ENCODE measurements at regions not wholly inside any gene's neighbourhood (a gene's known extent, or its start where the extent isn't known, plus 50 kb on each side); places are given as distances from the start of the nearest gene placed in this dataset.

- TF ChIP-seq EZH2 (IDR thresholded peaks at IDR 0.05; ENCODE audit: borderline replicate concordance, insufficient read depth, low read depth, low read length, poor library complexity, severe bottlenecking) (no peak), CTCF (IDR thresholded peaks at IDR 0.05) (no peak)
Measured at GRCh38 chr2:2848198-2848597, 517.1 kb upstream of the MYT1L start.
